Activated T-helper 1 cell treated with anti-CD3 and anti-CD28 coated beads, Interleukin-12 subunit alpha, Interleukin-12 subunit beta, Interleukin-2, Interleukin-4 antibody, amounts not matched to agents 30 ng/mL and 10 ng/mL and 1 ng/mL, durations not matched to agents 14 hours and 24 hours and 36 hours (primary cell): ENCODE measurements at regions not wholly inside any gene's neighbourhood (a gene's known extent, or its start where the extent isn't known, plus 50 kb on each side); places are given as distances from the start of the nearest gene placed in this dataset.

Source experiments
- DNase-seq: peaks from one replicate; pipeline ENCODE4 v3.0.0; 2021; ENCODE audit warnings: low spot score
- H3K27ac Mint-ChIP-seq: one replicate; pipeline ENCODE4 v1.8.0; 2021; ENCODE audit warnings: mild to moderate bottlenecking, mixed read lengths
- H3K27me3 Mint-ChIP-seq: one replicate; pipeline ENCODE4 v1.8.0; 2022; ENCODE audit warnings: mild to moderate bottlenecking, moderate library complexity, mixed read lengths; ENCODE audit not compliant: insufficient read depth
- H3K36me3 Mint-ChIP-seq: one replicate; pipeline ENCODE4 v1.8.0; 2021; ENCODE audit warnings: low read depth, mixed read lengths
- H3K4me1 Mint-ChIP-seq: one replicate; pipeline ENCODE4 v1.8.0; 2021; ENCODE audit warnings: low read depth, mixed read lengths
- H3K4me3 Mint-ChIP-seq: one replicate; pipeline ENCODE4 v1.8.0; 2021; ENCODE audit warnings: mild to moderate bottlenecking, moderate library complexity, mixed read lengths
- H3K9me3 Mint-ChIP-seq: one replicate; pipeline ENCODE4 v1.8.0; 2021; ENCODE audit warnings: mixed read lengths
- intact Hi-C: fragments of 100-400 bp; cut with micrococcal nuclease; formaldehyde crosslinking; loops from one replicate; pipeline ENCODE4 v1.15.1; 2024

- Mint-ChIP-seq H3K27me3 (no peaks in the 10 kb centered on the region), H3K27ac (no peak overlapping the region), H3K36me3 (no peaks in the 10 kb centered on the region), H3K9me3 (no peaks in the 10 kb centered on the region), H3K4me1 (no peaks in the 10 kb centered on the region), H3K4me3 (no peak overlapping the region)
- no peak for DNase-seq
- intact Hi-C loops, result no loop called here
Observed at GRCh38 chrX:150299579-150299978, 63.5 kb upstream of the MAMLD1 start.

- Mint-ChIP-seq H3K36me3 (no peaks in the 10 kb centered on the region), H3K4me1 (no peaks in the 10 kb centered on the region), H3K27ac (no peak overlapping the region), H3K27me3 (no peaks in the 10 kb centered on the region), H3K9me3 (no peaks in the 10 kb centered on the region), H3K4me3 (no peak overlapping the region)
- intact Hi-C loops, result no loop called here
- DNase-seq, result no peak
Observed at GRCh38 chrX:150303386-150304097, 59.6 kb upstream of the MAMLD1 start.

DNA sequence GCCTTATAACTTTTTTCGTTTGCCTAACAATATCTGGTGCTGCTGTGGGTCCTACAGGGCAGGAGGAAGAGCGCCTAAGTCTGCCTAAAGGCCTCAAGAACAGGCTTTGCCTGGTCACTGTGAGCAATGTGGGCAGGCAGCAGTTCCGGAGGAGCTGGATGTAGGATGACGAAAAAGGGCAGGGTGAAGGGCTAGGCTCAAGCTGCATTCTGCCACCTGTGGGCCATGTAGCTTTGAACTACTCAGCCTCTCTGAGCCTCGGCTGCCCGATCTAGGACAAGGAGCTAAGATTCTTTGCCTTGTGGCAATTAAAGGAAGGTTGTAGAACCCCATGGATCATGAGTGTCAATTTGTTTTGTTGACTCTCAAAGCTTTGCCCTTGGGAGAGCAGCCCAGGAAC, 57.1 kb upstream of the MAMLD1 start:
- Mint-ChIP-seq H3K27me3 (no peaks in the 10 kb centered on the region), H3K27ac (no peak overlapping the region), H3K4me1 (no peaks in the 10 kb centered on the region), H3K36me3 (no peaks in the 10 kb centered on the region), H3K4me3 (no peak overlapping the region), H3K9me3 (no peaks in the 10 kb centered on the region)
- intact Hi-C loops, result no loop called here
- DNase-seq, result no peak

- no peaks in the 10 kb centered on the region for H3K36me3 Mint-ChIP-seq
- DNase-seq, result no peak
- H3K4me1 Mint-ChIP-seq, result no peaks in the 10 kb centered on the region
- H3K4me3 Mint-ChIP-seq, result no peak overlapping the region
- H3K27ac Mint-ChIP-seq, result no peak overlapping the region
- H3K27me3 Mint-ChIP-seq, result no peaks in the 10 kb centered on the region
- H3K9me3 Mint-ChIP-seq, result no peaks in the 10 kb centered on the region
- intact Hi-C loops, result no loop called here
Observed at GRCh38 chrX:150308041-150308440, 55.1 kb upstream of the MAMLD1 start.

GRCh38 chrX:150308532-150309157, 54.5 kb upstream of the MAMLD1 start:
- H3K9me3 Mint-ChIP-seq, result no peaks in the 10 kb centered on the region
- no peaks in the 10 kb centered on the region for H3K36me3 Mint-ChIP-seq
- no peak overlapping the region for H3K27ac Mint-ChIP-seq
- no peaks in the 10 kb centered on the region for H3K4me1 Mint-ChIP-seq
- no peaks in the 10 kb centered on the region for H3K27me3 Mint-ChIP-seq
- intact Hi-C loops, result no loop called here
- no peak for DNase-seq
- no peak overlapping the region for H3K4me3 Mint-ChIP-seq

DNA sequence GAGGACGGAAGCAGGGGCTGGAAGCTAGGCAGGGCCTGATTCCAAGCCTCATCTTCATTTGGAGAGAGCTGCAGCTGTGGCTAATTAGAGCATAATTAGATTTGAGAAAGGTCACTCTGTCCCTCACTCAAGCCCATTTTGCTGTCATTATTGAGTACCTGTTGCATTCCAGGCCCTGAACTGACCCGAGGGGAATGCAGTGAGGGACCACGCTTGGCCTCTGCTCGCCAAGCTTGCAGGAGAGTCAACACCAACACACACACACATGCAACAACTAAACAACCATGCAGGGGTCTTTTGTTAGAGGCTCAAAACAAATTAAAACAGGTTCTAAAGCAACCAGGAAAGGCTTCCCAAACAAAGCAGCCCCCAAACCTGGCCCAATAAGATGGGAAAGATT, 52.7 kb upstream of the MAMLD1 start:
- intact Hi-C loops, result no loop called here
- Mint-ChIP-seq H3K36me3 (no peaks in the 10 kb centered on the region), H3K27ac (no peak overlapping the region), H3K4me1 (no peaks in the 10 kb centered on the region), H3K4me3 (no peak overlapping the region), H3K27me3 (no peaks in the 10 kb centered on the region), H3K9me3 (no peaks in the 10 kb centered on the region)
- DNase-seq, result no peak

DNA sequence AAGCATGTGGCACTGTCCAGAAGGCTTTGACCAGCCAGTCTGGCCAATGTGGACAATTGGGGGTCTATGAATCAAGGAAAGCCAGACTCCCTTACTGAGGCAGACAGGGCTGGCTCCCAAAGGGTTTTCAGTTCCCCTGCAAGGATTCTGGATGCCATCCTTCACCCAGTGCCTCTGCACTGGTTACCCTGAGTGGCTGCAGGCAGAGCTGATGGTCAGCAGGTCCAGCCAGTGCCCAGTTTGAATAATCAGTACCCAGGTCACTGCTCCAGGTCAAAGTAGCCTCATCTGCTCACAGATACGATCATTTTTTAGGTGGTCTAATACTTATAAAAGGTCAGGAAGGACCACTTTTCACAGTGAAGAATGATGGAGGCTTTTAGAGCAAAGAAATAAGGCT, 52.2 kb upstream of the MAMLD1 start:
- Mint-ChIP-seq H3K36me3 (no peaks in the 10 kb centered on the region), H3K4me3 (no peak overlapping the region), H3K27ac (no peak overlapping the region), H3K9me3 (no peaks in the 10 kb centered on the region), H3K4me1 (no peaks in the 10 kb centered on the region), H3K27me3 (no peaks in the 10 kb centered on the region)
- DNase-seq, result no peak
- intact Hi-C loops, result no loop called here

- Mint-ChIP-seq H3K4me1 (no peaks in the 10 kb centered on the region), H3K4me3 (no peak overlapping the region), H3K36me3 (no peaks in the 10 kb centered on the region), H3K27ac (no peak overlapping the region), H3K9me3 (no peaks in the 10 kb centered on the region), H3K27me3 (no peaks in the 10 kb centered on the region)
- intact Hi-C loops, result no loop called here
- no peak for DNase-seq
Observed at GRCh38 chrX:150312931-150313330, 50.2 kb upstream of the MAMLD1 start.
